WERI-Rb-1 (cell line): ENCODE measurements at regions not wholly inside any gene's neighbourhood (a gene's known extent, or its start where the extent isn't known, plus 50 kb on each side); places are given as distances from the start of the nearest gene placed in this dataset.
"Not testable (repeated sequence)": the region's sequence is repeated elsewhere in the genome, so short reads cannot be mapped to it uniquely, and the experiment has no call there.

Source experiments
- DNase-seq: peaks from one replicate; pipeline ENCODE4 v3.0.0-alpha.2; 2020
- H3K27ac ChIP-seq: fragments of 250-450 bp; sonication (Bioruptor Pico); 2 replicates; pipeline ENCODE4 v1.5.1; 2020; ENCODE audit warnings: mild to moderate bottlenecking, moderate library complexity
- H3K27me3 ChIP-seq: fragments of 250-450 bp; sonication (Bioruptor Pico); 2 replicates; pipeline ENCODE4 v1.5.1; 2021; ENCODE audit warnings: mild to moderate bottlenecking, low read depth, moderate library complexity; ENCODE audit not compliant: insufficient read depth, severe bottlenecking
- H3K36me3 ChIP-seq: fragments of 250-450 bp; sonication (Bioruptor Pico); 2 replicates; pipeline ENCODE4 v1.5.1; 2020; ENCODE audit warnings: mild to moderate bottlenecking, moderate library complexity
- H3K4me3 ChIP-seq: 2 replicates; pipeline ENCODE4 v1.5.1; 2011; ENCODE audit warnings: low read depth, mild to moderate bottlenecking, control low read depth, low read length
- H3K9me3 ChIP-seq: fragments of 250-450 bp; sonication (Bioruptor Pico); 2 replicates; pipeline ENCODE4 v1.5.1; 2021; ENCODE audit warnings: mild to moderate bottlenecking, moderate library complexity; ENCODE audit not compliant: severe bottlenecking
- CTCF ChIP-seq: IDR thresholded peaks from 2 replicates; pipeline ENCODE4 v1.5.1; 2011; ENCODE audit warnings: low read depth, mild to moderate bottlenecking, control low read depth, inconsistent platforms, low read length

- Histone ChIP-seq H3K4me3 (no peak overlapping the region), H3K27me3 (no peaks in the 10 kb centered on the region), H3K27ac (no peak overlapping the region), H3K9me3 (no peaks in the 10 kb centered on the region), H3K36me3 (no peaks in the 10 kb centered on the region)
- DNase-seq = no peak
- no peak for TF ChIP-seq CTCF
These were observed 260.0 kb upstream of the NRP1 start for GRCh38 chr10:33594475-33594874.

GRCh38 chr10:33588974-33589600 is 254.6 kb upstream of the NRP1 start:
- Histone ChIP-seq H3K4me3 (no peak overlapping the region), H3K36me3 (no peaks in the 10 kb centered on the region), H3K27ac (no peak overlapping the region), H3K9me3 (no peaks in the 10 kb centered on the region), H3K27me3 (no peaks in the 10 kb centered on the region)
- no peak for DNase-seq
- TF ChIP-seq CTCF = no peak

GRCh38 chr10:33584596-33584995 is 250.1 kb upstream of the NRP1 start:
- H3K9me3 ChIP-seq, H3K4me3 ChIP-seq, DNase-seq, H3K27me3 ChIP-seq, H3K36me3 ChIP-seq, H3K27ac ChIP-seq: not testable (repeated sequence)

- Histone ChIP-seq H3K27me3 (no peaks in the 10 kb centered on the region), H3K36me3 (no peaks in the 10 kb centered on the region), H3K9me3 (no peaks in the 10 kb centered on the region), H3K27ac (no peak overlapping the region), H3K4me3 (no peak overlapping the region)
- DNase-seq = no peak
- TF ChIP-seq CTCF = no peak
These were observed 245.5 kb upstream of the NRP1 start for GRCh38 chr10:33579996-33580395.

GRCh38 chr10:33573606-33574005 is 239.1 kb upstream of the NRP1 start:
- no peaks in the 10 kb centered on the region for H3K27me3 ChIP-seq
- no peak overlapping the region for H3K4me3 ChIP-seq
- DNase-seq = no peak
- no peaks in the 10 kb centered on the region for H3K9me3 ChIP-seq
- no peaks in the 10 kb centered on the region for H3K36me3 ChIP-seq
- H3K27ac ChIP-seq = no peak overlapping the region
- no peak for TF ChIP-seq CTCF

GRCh38 chr10:33571616-33572015 is 237.1 kb upstream of the NRP1 start:
- DNase-seq = no peak
- H3K27me3 ChIP-seq = no peaks in the 10 kb centered on the region
- H3K36me3 ChIP-seq = no peaks in the 10 kb centered on the region
- no peak overlapping the region for H3K4me3 ChIP-seq
- H3K9me3 ChIP-seq = no peaks in the 10 kb centered on the region
- H3K27ac ChIP-seq = no peak overlapping the region
- no peak for TF ChIP-seq CTCF
